Stimulated activated naive CD4-positive, alpha-beta T cell (primary cell): ENCODE measurements at regions not wholly inside any gene's neighbourhood (a gene's known extent, or its start where the extent isn't known, plus 50 kb on each side); places are given as distances from the start of the nearest gene placed in this dataset.

Source experiments
- DNase-seq, 6 experiments: peaks; one replicate each; lab custom pipeline; 2025; lab: John Stamatoyannopoulos, UW

GRCh38 chr5:73395256-73395655 lies 53.3 kb downstream of the FOXD1 start:
- no peak for DNase-seq

GRCh38 chr5:73394610-73395009 lies 54.0 kb downstream of the FOXD1 start:
- DNase-seq, result no peak

- no peak for DNase-seq
Measured at GRCh38 chr5:73393611-73394489, 54.7 kb downstream of the FOXD1 start.

- no peak for DNase-seq
Measured at GRCh38 chr5:73392775-73393174, 55.8 kb downstream of the FOXD1 start.

GRCh38 chr5:73391441-73391881 lies 57.1 kb downstream of the FOXD1 start:
- no peak for DNase-seq

- no peak for DNase-seq
Measured at GRCh38 chr5:73390972-73391371, 57.6 kb downstream of the FOXD1 start.

- no peak for DNase-seq
Measured at GRCh38 chr5:73388740-73389139, 59.8 kb downstream of the FOXD1 start.

GRCh38 chr5:73388306-73388684 lies 60.3 kb downstream of the FOXD1 start:
- DNase-seq, result no peak

GRCh38 chr5:73387601-73388305 lies 60.8 kb downstream of the FOXD1 start:
- DNase-seq, result peak; percentile 12 to 86 (median 62)

- DNase-seq, result peak in 1 of 6 experiments; percentile 6
Measured at GRCh38 chr5:73387149-73387591, 61.4 kb downstream of the FOXD1 start.

- DNase-seq, result no peak
Measured at GRCh38 chr5:73384861-73385260, 63.7 kb downstream of the FOXD1 start.

- no peak for DNase-seq
Measured at GRCh38 chr5:73382401-73382740, 66.2 kb downstream of the FOXD1 start.

GRCh38 chr5:73381590-73382400 lies 66.8 kb downstream of the FOXD1 start:
- peak in 2 of 6 experiments; percentile 5 to 12 for DNase-seq

- peak in 3 of 6 experiments; percentile 6 to 35 (median 16) for DNase-seq
Measured at GRCh38 chr5:73380710-73381589, 67.6 kb downstream of the FOXD1 start.

- no peak for DNase-seq
Measured at GRCh38 chr5:73380041-73380440, 68.5 kb downstream of the FOXD1 start.

- no peak for DNase-seq
Measured at GRCh38 chr5:73379435-73379834, 69.1 kb downstream of the FOXD1 start.

- DNase-seq, result no peak
Measured at GRCh38 chr5:73378765-73379164, 69.8 kb downstream of the FOXD1 start.

- no peak for DNase-seq
Measured at GRCh38 chr5:73378070-73378469, 70.5 kb downstream of the FOXD1 start.

GRCh38 chr5:73376618-73377170 lies 71.9 kb downstream of the FOXD1 start:
- DNase-seq, result no peak

GRCh38 chr5:73375949-73376348 lies 72.6 kb downstream of the FOXD1 start:
- no peak for DNase-seq

- DNase-seq, result no peak
Measured at GRCh38 chr5:73375191-73375545, 73.4 kb downstream of the FOXD1 start.
